PC-3 (cell line): ENCODE measurements at regions not wholly inside any gene's neighbourhood (a gene's known extent, or its start where the extent isn't known, plus 50 kb on each side); places are given as distances from the start of the nearest gene placed in this dataset.

Source experiments
- ATAC-seq: fragments of 200-7000 bp; cut with Tn5 transposase; 2 replicates; pipeline ENCODE4 v1.9.1; 2020; ENCODE audit warnings: mild to moderate bottlenecking, moderate library complexity
- BruUV-seq: library from RNA; stranded (reverse); fragments of 400-500 nt; replicated peaks from 2 replicates; lab custom pipeline; 2021; lab: Mats Ljungman, UMichigan
- CTCF ChIA-PET: fragments of 300-600 bp; sonication (Branson Sonifier 250); formaldehyde crosslinking; loops from one replicate; lab custom pipeline; 2022; ENCODE audit warnings: antibody characterized with exemption; lab: Charles Lee
- POLR2A ChIA-PET: fragments of 300-600 bp; sonication (Branson Sonifier 250); formaldehyde crosslinking; loops from one replicate; lab custom pipeline; 2022; ENCODE audit warnings: antibody characterized with exemption; ENCODE audit not compliant: unreplicated experiment; lab: Charles Lee
- DNase-seq: peaks from one replicate; pipeline ENCODE4 v3.0.0-alpha.2; 2015
- H2AFZ ChIP-seq: fragments of 300-600 bp; sonication (generic); 2 replicates; pipeline ENCODE4 v1.6.0; 2016; ENCODE audit warnings: antibody characterized with exemption, low read length
- H3F3A ChIP-seq: fragments of 300-600 bp; sonication (generic); one replicate; pipeline ENCODE4 v1.6.0; 2017; ENCODE audit warnings: antibody characterized with exemption, low read length, control low read depth, mild to moderate bottlenecking; ENCODE audit not compliant: unreplicated experiment
- H3K27ac ChIP-seq: fragments of 300-600 bp; sonication (generic); 2 replicates; pipeline ENCODE4 v1.5.1; 2016; ENCODE audit warnings: mild to moderate bottlenecking, low read length
- H3K27me3 ChIP-seq: fragments of 300-600 bp; sonication (generic); 2 replicates; pipeline ENCODE4 v1.6.1; 2016; ENCODE audit warnings: low read length, mixed read lengths
- H3K36me3 ChIP-seq: fragments of 300-600 bp; sonication (generic); 2 replicates; pipeline ENCODE4 v1.6.1; 2016; ENCODE audit warnings: low read depth, mixed run types, low read length, mixed read lengths
- H3K4me1 ChIP-seq: fragments of 300-600 bp; sonication (generic); 2 replicates; pipeline ENCODE4 v1.5.1; 2016; ENCODE audit warnings: low read length; ENCODE audit not compliant: insufficient read depth
- H3K4me2 ChIP-seq: fragments of 300-600 bp; sonication (generic); 2 replicates; pipeline ENCODE4 v1.6.0; 2016; ENCODE audit warnings: low read length
- H3K4me3 ChIP-seq: fragments of 300-600 bp; sonication (generic); 2 replicates; pipeline ENCODE4 v1.5.1; 2016; ENCODE audit warnings: mild to moderate bottlenecking, low read length, mixed read lengths
- H3K79me2 ChIP-seq: fragments of 300-600 bp; sonication (generic); 2 replicates; pipeline ENCODE4 v1.6.1; 2017; ENCODE audit warnings: low read length, mixed read lengths
- H3K9ac ChIP-seq: fragments of 300-600 bp; sonication (generic); 2 replicates; pipeline ENCODE4 v1.6.0; 2016; ENCODE audit warnings: mild to moderate bottlenecking, low read length
- H3K9me2 ChIP-seq: fragments of 300-600 bp; sonication (generic); replicated peaks from 2 replicates; pipeline ENCODE4 v1.6.1; 2016; ENCODE audit warnings: mixed run types, low read length, mixed read lengths
- H3K9me3 ChIP-seq: fragments of 300-600 bp; sonication (generic); 2 replicates; pipeline ENCODE4 v1.6.1; 2016; ENCODE audit warnings: low read length, mixed read lengths
- H4K20me1 ChIP-seq: fragments of 300-600 bp; sonication (generic); 2 replicates; pipeline ENCODE4 v1.6.1; 2016; ENCODE audit warnings: low read length, mixed read lengths
- EZH2 ChIP-seq: fragments of 300-600 bp; sonication (generic); IDR thresholded peaks from one replicate; pipeline ENCODE4 v1.6.1; 2017; ENCODE audit warnings: antibody characterized with exemption, mild to moderate bottlenecking, low read length; ENCODE audit not compliant: unreplicated experiment
- EZH2phosphoT487 ChIP-seq: fragments of 300-600 bp; sonication (generic); IDR thresholded peaks from 2 replicates; pipeline ENCODE4 v1.6.1; 2018; ENCODE audit warnings: mild to moderate bottlenecking, antibody characterized with exemption, low read length, borderline replicate concordance
- intact Hi-C: fragments of 100-400 bp; cut with micrococcal nuclease; formaldehyde crosslinking; loops from 2 replicates; pipeline ENCODE4 v1.9.0; 2023
- TF ChIP-seq, protein P1 (sequence below): fragments of 300-600 bp; sonication (generic); conservative IDR thresholded peaks from 2 replicates; pipeline ENCODE4 v1.5.1; 2017; ENCODE audit warnings: antibody characterized with exemption, low read depth, mild to moderate bottlenecking, low read length

DNA sequence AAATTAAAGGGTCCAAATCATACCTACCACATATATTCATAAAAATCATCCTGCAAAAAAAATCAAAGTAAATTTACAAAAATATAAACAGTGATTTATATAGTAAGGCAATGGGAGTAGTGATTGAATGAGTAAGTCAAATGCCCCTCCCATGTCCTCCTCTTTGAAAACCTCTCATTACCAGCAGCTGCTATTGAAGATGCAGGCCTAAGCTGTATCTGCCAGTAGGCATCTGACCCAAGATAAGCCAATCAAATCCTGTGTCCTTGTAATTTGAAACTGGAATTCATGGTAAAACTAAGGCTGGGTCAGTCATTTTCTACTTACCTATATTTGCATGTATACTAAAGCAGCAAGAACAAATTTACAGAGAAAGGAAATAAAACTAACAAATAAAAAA is 60.4 kb upstream of the POU1F1 start:
- H3K4me2 ChIP-seq = no peak overlapping the region
- no peaks in the 10 kb centered on the region for H3K9me3 ChIP-seq
- POLR2A ChIA-PET = no interaction called here
- no TSS peak for BruUV-seq
- H3K4me1 ChIP-seq = peaks cover 39% of the 10 kb centered on the region
- intact Hi-C loops = no loop called here
- H3K36me3 ChIP-seq = no peaks in the 10 kb centered on the region
- H3K79me2 ChIP-seq = no peaks in the 10 kb centered on the region
- ATAC-seq (no peak), DNase-seq (peak; percentile 33)
- no peak overlapping the region for H2AFZ ChIP-seq
- no peaks in the 10 kb centered on the region for H3K9me2 ChIP-seq
- peaks cover 11% of the 10 kb centered on the region for H3F3A ChIP-seq
- no peak overlapping the region for H3K9ac ChIP-seq
- H3K4me3 ChIP-seq = no peak overlapping the region
- no peaks in the 10 kb centered on the region for H3K27me3 ChIP-seq
- no peaks in the 10 kb centered on the region for H4K20me1 ChIP-seq
- TF ChIP-seq, protein P1, sequence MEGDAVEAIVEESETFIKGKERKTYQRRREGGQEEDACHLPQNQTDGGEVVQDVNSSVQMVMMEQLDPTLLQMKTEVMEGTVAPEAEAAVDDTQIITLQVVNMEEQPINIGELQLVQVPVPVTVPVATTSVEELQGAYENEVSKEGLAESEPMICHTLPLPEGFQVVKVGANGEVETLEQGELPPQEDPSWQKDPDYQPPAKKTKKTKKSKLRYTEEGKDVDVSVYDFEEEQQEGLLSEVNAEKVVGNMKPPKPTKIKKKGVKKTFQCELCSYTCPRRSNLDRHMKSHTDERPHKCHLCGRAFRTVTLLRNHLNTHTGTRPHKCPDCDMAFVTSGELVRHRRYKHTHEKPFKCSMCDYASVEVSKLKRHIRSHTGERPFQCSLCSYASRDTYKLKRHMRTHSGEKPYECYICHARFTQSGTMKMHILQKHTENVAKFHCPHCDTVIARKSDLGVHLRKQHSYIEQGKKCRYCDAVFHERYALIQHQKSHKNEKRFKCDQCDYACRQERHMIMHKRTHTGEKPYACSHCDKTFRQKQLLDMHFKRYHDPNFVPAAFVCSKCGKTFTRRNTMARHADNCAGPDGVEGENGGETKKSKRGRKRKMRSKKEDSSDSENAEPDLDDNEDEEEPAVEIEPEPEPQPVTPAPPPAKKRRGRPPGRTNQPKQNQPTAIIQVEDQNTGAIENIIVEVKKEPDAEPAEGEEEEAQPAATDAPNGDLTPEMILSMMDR = no peak
- TF ChIP-seq EZH2 = no peak
- H3K27ac ChIP-seq = no peak overlapping the region
- CTCF ChIA-PET = no interaction called here

DNA sequence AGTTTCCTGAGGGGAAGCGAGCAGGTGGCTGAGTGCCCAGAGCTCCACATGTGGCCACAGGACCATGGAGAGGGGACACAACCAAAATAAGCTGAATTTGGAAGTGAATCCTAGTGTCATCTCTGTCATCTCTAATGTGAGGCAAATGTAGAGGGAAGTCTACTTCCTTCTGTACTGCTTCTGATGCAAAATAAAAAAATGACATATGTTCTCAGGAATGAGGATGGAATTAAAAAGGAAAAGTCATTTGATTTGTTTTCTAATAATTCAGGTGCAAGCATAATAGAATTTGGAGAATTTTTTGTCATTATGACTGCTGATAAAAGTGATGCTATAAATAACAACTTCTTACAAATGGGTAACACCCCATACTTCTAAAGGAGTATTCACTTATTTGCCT is 59.5 kb upstream of the POU1F1 start:
- Histone ChIP-seq H3F3A (peaks cover 11% of the 10 kb centered on the region), H3K27me3 (no peaks in the 10 kb centered on the region), H3K9me2 (no peaks in the 10 kb centered on the region), H3K9me3 (no peaks in the 10 kb centered on the region), H2AFZ (0 out of 2 replicates have a peak overlapping the region, but pooled peaks have one; percentile 7), H3K4me3 (no peak overlapping the region), H3K9ac (no peak overlapping the region), H3K4me1 (peaks cover 43% of the 10 kb centered on the region), H3K79me2 (no peaks in the 10 kb centered on the region), H4K20me1 (no peaks in the 10 kb centered on the region), H3K27ac (0 out of 2 replicates have a peak overlapping the region, but pooled peaks have one; percentile 2), H3K36me3 (no peaks in the 10 kb centered on the region), H3K4me2 (no peak overlapping the region)
- no peak for ATAC-seq
- ChIA-PET CTCF (no interaction called here), POLR2A (no interaction called here)
- intact Hi-C loops = no loop called here
- peak; percentile 35 for DNase-seq
- TF ChIP-seq, protein P1 = no peak
- TF ChIP-seq EZH2phosphoT487 (no peak), EZH2 (no peak)
- BruUV-seq = no TSS peak

DNA sequence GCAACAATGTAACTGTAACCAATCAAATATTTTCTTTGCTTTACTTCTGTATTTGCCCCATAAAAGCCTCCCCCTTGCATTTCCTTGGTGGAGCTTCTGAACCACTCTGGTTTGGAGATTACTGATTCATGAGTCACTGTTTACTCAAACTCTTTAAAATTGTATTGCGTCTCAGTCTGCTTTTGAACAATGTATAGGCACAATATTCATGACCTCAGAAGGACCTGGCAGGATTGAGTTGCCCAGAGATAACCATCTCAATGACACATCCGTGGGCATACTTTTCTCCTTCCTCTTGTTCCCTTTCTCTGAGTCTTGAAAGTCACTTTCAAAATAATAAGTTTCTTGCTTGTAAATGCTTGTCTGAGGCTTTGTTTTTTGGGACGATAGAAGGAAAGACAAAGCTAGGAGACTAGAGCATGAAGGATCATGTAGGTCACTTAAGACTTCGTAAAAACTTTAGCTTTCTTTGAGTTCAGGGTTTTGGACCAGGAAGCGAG is 57.1 kb upstream of the POU1F1 start:
- Histone ChIP-seq H4K20me1 (no peaks in the 10 kb centered on the region), H2AFZ (peak overlapping the region; percentile 46), H3K4me2 (peak overlapping the region; percentile 79), H3K9me3 (no peaks in the 10 kb centered on the region), H3K9ac (peak overlapping the region; percentile 85), H3K4me1 (peaks cover 43% of the 10 kb centered on the region), H3K27me3 (no peaks in the 10 kb centered on the region), H3K36me3 (no peaks in the 10 kb centered on the region), H3K4me3 (peak overlapping the region; percentile 38; the same call in 1 of the 2 replicates), H3K27ac (peak overlapping the region; percentile 98), H3F3A (peaks cover 11% of the 10 kb centered on the region), H3K9me2 (no peaks in the 10 kb centered on the region), H3K79me2 (no peaks in the 10 kb centered on the region)
- DNase-seq (peak; percentile 99), ATAC-seq (peak; percentile 91)
- ChIA-PET POLR2A (interaction anchor here (0.7 kb wide), 1 partner anchor 362 kb away, joined by 3 read pairs; no protein-coding TSS in a partner anchor), CTCF (interaction anchor here (1.2 kb wide), 1 partner anchor 165 kb away, joined by 3 read pairs; no protein-coding TSS in a partner anchor)
- no TSS peak for BruUV-seq
- TF ChIP-seq EZH2phosphoT487 = no peak
- TF ChIP-seq EZH2 = no peak
- TF ChIP-seq, protein P1 = no peak
- intact Hi-C loops = loop anchor here (1.0 to 5.0 kb wide), 7 partner anchors 15 to 341 kb away; partner anchors contain the start of genes CHMP2B and VGLL3
